NCI-H1417 treated with DMSO at 0.1 percent for 48 hours (cell line): ENCODE measurements at regions not wholly inside any gene's neighbourhood (a gene's known extent, or its start where the extent isn't known, plus 50 kb on each side); places are given as distances from the start of the nearest gene placed in this dataset.

Source experiments
- DNase-seq: peaks from one replicate; lab custom pipeline; 2025; lab: John Stamatoyannopoulos, UW

DNA sequence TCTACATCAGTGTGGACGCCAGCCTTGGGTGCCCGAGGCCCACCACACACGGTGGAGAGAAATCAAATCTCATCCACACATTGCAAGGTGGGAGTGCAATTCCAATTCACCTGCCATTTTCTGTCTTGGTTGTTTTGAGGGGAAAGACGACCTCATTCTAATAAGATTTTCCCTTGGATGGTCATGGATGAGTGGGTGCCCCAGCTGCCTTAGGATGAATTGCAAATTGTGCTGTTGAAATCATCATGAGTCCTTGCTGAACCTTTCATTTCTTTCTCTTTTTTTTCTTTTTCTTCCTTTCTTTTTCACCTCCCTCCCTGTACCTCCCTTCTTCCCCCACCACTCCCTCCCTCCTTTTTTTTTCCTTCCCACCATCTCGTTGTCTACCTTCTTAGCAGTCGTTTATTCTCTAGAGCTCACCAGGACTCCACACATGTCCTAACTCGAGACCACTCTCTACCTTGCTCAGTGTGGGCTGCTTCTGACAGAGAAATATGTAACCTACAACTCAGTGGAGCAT, 266.9 kb upstream of the NFE2L3 start:
- DNase-seq, result no peak

DNA sequence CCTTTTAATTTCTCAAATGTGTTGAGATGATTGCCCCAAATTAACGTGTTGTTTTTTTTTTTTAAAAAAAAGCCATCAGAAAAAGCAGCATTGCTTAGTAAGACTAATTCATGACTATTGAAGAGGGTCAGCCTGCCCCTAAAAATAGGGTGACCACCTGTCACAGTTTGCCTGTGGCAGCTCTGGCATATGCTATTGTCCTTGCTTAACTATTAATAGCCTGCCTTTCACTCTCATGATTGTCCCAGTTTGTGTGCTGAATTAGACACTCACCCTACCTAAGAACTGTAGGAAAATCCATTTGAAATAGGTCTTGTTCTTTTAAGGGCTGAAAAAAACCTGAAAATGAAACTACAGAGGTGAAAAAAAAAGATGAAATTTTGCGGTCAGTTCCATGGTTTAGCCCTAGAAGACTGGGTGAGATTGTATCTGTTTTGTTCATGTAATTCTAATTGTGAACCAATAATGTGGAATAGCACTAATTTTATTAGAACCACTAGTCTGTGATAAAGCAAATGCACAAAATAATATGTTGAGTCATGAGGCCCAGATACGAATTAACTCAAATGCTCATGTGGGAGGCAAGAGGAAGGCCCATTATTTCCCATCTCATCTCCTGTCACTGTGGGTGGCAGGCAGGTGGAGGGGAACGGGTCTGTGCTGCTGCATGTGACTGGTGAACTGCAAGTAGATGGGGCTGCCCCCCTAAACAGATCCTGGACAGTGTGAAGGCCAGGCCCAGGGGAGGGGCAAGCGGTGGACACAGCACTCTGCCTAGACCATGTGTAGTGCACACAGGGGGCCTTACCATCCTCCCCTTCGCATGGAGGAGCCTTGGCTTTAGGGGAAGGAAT, 265.4 kb upstream of the NFE2L3 start:
- DNase-seq, result no peak

DNA sequence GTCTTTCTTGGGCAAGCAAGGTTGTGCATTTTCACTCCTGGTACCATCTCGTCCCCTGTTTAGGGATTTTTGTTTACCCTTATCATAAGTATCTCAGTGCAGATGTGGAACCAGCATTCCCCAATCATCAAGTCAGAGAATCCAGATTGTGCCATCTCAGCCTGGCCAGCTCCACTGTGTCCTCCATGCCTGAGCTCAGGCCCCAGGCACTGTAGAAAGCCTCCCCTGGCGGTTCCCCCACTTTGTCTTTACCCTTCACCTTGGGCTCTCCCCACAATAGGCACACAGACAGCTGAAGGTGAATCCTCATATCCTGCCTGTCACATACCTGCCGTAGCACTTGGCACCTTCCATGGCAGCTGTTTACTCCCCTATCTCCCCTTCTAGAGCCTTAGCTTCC, 264.7 kb upstream of the NFE2L3 start:
- no peak for DNase-seq

DNA sequence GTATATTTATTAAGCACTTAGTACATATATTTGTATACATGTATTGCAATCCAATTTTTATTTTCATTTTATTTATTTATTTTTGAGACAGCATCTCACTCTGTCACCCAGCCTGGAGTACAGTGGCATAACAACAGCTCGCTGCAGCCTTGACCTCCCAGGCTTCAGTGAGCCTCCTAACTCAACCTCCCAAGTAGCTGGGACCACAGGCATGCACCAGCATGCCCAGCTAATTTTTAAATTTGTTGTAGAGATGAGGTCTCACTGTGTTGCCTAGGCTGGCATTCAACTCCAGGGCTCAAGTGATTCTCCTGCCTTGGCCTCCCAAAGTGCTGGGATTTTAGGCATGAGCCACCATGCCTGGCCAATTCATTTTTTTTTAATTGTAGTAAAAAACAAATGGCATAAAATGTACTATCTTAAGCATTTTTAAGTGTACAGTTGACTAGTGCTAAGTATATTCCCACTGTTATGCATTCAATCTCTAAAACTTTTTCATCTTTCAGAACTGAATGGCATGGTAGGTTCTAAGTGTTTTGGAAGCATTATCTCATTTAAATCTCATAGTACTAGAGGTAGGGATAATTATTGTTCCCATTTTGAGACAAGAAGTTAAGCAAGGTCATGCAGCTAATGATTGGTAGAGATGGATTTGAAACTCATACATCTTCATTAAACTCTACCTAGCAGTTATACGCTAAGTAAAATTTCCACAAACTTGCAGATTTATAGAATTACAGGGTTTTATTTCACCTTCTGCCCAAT, 264.0 kb upstream of the NFE2L3 start:
- DNase-seq, result no peak

DNA sequence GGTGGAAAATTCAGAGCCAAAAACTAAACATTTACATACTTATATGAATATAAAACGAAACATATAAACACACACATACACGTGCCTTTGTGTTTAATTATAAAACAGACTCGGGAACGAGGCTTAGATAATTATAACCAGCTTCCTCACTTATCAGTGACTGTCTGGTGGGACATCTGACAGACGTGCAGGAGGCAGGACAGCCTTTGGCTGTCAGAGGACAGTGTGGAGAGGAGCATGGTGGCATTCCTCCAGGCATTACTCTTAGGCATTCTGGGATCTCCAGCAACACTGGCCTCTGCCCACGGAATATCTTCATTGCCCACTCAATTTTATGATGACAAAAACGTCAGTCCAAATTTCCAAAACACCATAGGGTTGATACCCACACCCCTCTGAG, 262.2 kb upstream of the NFE2L3 start:
- no peak for DNase-seq

DNA sequence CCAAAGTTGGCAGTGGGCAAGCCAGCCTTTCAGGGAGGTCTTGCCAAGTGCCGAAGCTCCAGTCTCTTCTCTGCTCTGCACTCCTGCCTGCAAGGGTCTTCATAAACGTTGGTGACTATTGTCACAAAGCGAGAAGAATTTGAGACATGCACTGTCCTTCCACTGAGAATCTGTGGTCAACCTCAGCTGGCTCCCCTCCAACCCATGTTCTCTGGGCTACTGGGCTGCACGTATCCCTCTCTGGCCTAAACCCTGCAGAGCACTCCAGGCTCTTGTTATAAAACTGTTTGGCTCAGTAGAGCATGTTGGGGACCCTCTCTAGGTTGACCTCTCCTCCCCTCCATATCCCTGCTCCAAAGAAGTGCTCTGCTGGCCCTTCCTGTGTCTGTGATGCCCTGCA, 260.4 kb upstream of the NFE2L3 start:
- no peak for DNase-seq

DNA sequence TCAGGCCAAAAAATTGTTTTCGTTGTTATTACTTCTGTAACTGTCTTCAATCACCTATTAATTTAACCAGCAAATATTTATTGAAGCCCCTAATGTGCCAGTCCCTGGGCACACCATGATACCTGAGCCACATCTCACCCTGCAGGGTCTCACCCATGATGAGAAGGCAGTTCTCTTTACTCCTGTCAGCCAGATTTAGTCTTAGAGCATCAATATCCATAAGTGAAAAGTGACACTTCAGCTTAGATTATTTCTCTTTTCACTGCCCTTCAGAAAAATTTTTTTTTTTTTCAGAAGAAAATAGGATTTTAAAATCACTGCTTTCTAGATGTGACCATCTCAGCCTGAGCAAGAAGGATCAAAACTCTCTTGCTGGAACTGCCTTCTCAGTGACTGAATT, 258.6 kb upstream of the NFE2L3 start:
- no peak for DNase-seq

DNA sequence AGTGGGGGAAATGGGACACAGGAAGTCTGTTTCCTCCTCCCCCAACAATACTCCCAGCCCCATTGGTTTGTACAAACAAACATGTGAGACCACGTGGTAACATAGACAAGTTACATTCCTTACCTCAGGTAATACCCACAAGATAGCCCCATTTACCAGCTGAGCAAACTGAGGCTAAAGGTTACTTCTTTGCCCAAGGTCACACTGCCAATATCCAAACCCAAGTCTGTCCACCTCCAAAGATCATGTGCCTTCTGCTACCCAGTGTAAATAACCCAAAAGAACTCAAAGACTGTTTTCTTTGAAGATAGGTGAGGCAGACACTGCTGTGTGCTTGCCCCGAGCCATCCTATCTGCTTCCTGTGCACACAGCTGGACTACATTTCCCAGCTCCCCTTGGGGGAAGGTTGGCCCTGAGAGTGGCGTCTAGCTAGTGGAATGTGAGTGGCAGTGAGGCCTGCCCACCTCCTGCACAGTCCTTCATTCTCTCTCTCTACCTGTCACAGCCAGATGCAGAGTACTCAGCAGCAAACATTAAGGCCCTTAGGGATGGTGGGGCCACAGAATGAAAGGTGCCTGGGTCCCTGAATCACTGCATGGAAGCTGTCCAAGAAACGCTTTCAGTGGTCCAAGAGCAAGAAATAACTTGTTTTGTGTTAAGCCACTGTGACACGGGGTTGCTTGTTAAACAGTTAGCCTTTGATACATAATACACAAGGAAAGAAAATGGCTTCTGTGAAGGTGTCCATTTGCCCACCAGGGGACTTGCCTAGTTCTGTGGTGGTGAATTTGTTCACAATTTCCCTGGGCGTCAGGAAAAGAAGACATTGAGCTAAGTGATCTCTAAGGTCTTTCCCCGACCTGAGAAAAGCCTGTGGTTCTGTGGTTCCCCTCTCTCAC, 257.7 kb upstream of the NFE2L3 start:
- no peak for DNase-seq

DNA sequence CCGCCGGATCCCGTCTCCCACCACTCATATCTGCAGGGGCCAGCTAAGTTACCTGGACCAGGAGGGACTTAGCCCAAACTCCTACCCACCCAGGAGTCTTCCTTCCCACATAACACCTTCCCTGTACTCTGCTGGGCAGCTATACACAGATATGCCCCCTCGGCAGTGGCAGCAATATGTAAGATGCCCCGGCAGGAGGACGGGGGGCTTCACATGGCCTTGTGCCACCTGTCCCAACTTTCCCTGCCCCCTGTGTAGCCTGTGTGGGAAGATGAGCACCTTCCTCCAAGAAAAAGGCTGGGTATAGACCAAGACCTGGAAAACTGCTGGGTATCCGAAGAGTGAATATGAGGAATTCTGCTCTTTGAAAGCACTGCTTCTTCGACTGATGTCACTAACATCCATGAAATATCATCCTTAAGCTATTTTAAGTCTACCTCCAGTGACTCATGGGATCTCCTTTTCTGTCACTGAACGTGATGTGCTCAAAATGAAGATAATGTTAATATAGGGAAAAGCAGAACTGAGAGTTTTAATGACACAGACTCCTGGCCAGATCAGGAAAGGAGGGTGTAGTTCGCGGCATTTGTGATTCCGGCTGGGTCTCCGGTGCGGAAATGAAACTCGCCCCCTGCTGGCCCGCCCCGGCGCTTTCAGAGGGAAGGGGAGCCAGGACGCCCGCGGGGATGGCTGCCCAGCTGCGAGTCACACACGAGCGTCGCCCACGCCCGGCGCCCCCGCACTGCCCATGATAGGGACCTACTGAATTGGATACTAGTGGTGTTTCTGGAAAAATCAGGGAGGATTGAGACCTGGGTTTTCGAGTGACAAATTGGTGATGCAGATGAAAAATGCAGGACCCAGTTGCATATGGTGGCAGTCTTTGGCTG, 256.9 kb upstream of the NFE2L3 start:
- DNase-seq, result no peak

DNA sequence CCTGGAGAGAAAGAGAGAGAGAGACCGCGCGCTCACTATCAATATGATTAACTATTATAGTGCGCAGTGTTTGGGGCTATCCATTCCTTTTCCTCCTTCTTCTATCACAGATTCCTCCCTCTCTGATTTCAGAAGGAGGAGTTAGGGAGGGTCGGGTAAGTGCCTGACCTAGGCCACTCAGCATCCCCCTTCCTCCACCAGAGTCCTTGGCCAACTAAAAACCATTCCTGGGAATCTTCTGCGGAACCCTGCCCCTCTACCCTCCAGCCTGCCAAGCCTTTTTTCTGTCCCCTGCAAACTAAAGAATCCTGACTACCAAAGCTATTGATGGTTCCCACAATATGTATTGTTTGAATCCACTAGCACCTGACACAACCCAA, 256.2 kb upstream of the NFE2L3 start:
- no peak for DNase-seq

DNA sequence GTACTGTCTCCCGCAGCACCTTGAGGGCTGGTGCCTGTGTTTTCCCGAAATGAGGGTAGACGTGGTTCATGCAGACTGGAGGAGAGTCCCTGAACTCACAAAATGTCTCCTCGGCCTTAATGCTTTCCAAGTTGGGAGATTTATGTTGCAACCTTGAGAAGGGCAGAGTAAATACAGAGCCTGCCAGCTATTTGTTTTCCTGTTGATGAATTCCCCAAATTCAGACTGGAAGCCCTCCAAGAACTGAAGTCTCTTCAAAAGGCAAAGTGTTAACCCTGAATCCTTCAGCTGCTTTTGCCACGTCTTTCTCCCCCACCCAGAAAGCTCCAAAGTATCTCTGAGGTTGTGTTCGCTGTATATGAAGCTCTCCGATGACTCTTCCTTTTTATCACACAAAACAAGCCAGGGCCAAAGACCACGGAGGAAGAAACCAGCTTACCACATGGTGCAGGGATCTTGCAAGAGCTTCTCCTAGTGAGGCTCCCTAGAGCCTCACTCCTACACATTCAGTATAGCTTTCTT, 254.7 kb upstream of the NFE2L3 start:
- DNase-seq, result no peak

DNA sequence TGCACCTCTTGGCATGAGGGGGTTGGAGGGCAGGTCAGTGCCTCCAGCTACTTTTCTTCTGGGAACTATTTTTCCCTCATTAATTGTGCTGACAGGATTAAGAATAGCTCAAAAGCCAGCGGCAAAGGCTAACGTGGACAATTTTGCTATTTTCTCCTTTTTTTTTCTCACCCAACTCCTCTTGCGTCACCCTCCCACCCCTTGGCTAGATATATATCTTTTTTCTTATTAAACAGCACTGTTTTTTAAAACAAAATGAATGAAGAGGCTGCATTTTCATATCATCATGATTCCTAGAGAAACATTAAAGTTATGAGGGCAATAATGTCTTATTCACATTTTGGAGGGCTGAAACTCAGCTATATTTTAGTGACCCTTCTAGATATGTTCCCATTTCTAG, 251.8 kb upstream of the NFE2L3 start:
- no peak for DNase-seq

DNA sequence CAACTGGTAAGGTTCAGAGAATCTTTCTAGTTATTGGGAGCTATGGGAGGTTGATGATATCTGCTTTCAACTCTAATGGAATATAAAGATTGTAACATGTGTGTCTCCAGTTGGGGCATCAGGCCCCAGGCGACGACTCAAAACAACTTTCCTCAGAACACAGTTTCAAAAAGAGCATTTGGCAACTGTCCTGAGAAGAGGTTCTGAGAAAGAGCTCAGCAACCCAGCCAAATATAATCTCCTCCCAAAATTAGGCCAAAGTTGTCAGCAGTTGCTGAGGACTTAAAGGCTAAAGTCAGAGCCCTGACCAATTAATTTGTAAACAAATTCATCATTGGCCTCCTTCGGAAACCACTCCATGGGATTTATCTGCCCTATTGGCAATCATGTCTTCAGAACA, 251.1 kb upstream of the NFE2L3 start:
- no peak for DNase-seq

DNA sequence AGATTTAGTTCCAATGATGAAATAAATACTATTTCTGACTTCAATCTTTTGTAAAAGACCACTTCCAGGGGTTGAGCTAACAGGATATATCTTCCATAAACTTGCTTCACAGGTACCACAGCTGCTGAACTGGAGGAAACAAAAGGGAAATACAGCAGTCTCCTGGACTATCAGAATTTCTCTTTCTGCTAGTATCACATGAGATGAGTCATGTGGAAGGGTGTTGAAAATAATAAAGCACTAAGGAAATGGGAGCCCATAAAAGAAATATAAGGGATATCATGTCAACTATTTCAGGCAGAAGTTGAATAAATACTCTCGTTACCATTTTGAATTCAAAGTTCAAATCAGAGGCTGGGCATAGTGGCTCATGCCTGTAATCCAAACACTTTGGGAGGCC, 250.3 kb upstream of the NFE2L3 start:
- no peak for DNase-seq

DNA sequence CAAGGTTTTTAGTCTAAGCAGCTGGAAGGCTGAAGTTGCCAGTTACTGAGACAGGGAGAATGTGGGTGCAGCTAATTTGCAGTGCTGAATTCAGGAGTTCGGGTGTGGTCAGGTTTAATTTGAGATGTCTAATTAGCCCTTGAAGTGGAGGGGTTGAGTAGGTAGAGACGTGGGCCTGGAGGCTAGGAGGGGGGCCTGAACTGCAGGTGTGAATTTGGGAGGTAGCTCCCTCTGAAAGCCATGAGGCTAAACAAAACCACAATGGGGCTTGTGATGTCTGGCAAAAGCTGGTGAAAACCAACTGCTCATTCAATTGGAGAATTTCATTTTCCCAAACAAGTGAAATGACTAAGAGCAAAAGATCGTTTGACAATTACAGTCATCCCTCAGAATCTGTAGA, 246.0 kb upstream of the NFE2L3 start:
- DNase-seq, result no peak

DNA sequence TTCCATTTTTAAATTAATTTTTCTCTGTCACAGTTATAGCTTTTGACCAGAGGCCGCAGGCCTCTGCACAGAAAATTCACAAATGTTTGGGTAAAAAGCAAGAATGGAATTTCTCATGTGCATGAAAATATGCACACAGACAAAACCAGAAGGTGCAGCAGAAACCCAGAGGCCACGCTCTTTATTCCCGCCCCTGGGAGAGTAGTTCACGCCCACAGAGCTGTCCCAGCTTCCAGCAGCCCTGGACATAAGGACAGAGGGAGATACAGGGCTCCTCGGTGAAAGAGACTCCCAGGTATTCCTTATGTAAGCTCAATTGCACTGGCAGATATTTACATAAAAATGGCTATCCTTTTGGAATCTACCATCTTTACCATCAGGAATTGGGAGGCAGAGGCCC, 245.2 kb upstream of the NFE2L3 start:
- no peak for DNase-seq

DNA sequence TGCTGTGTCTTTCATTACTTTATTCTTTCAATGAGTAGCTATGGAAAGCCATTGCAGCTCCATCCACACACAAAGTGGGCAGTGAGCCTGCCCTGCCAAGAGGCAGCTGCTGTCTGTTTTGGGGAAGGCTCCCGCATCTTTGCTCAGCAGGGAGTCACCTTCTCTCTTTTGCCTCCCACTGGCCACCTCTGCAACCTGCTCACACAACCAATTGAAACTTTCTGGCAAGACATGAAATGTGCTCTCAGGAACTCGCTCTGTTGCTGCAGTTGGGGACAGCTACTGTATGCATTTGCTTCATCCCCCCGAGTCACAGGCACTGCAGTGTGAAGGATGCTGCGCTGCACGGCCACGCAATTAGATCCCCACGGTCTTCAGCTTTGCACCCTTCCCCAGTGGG, 244.8 kb upstream of the NFE2L3 start:
- DNase-seq, result no peak

DNA sequence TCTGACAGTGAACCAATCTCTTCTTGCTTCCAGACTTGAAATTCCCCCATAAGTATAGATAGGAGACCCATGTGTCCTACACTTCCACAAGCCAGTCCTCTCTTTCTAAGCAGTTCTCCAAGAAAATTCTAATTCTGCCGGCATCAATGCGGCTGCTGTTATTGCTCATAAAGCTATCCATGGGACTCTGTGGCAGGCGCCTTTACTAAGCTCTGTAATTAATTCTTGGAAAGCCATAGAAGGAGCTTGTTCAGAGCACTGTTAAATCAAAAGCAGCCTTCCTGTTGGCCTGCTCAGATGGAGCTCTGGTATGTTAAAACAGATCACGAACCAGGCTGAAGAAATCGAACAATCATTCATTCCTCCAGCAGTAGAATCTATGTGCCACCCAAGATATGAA, 244.3 kb upstream of the NFE2L3 start:
- no peak for DNase-seq

DNA sequence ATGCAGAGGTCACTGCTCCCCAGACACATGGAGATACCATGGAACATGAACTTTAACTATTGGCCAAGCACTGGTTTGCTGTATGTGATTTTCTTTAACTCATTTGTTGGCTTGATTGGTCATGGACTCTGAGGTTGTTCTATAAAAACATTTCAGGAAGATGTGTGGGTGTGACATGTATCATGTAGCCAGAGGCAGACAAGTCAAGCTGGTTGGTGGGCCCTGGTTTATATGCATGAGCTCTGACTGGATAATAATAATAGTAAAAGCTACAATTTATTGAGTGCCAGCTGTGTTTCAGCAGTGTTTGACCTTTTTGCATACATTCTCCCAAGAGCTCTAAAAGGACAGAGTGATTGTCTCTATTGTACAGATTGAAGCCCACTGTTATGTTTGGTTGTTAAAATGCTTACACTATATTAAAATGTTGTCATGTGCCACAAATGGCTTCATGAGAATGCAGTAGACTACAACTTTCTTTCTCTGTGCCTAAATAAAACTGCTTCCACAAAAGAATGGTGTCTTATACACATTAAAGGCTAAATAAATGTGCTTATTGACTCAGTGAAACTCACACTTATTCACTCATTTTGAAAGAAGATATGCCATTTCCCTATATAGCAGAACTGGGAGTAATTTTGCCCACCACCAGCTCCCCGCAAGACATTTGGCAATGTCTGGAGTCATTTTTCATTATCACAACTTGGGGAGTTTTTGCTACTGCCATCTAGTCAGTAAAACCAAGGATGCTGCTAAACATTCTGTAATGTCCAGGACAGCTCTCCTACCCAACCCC, 243.6 kb upstream of the NFE2L3 start:
- no peak for DNase-seq
